ENCODE measurements at regions not wholly inside any gene's neighbourhood (a gene's known extent, or its start where the extent isn't known, plus 50 kb on each side); places are given as distances from the start of the nearest gene placed in this dataset.
"Not testable (repeated sequence)": the region's sequence is repeated elsewhere in the genome, so short reads cannot be mapped to it uniquely, and the experiment has no call there.

DNA sequence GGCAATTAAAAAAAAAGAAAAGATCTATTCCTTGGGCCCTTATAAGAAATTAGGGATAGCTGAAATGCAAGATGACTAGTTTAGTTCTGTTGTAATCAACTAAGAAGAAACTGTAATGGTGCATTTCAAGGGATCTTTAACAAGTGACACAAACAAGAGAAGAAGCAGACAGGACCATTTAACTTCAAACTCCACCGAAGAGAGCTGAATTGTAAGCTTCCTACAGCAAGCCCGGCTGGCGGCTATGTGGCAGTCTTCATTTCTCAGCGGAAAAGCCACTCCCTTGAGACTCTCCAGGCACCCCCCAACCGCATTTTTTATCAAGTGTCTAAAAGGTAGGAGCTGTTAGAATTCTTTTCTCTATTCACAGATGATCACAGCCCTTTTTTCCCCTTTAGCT lies 305.2 kb upstream of the ZNF507 start:
- DNase-seq: no peak

DNA sequence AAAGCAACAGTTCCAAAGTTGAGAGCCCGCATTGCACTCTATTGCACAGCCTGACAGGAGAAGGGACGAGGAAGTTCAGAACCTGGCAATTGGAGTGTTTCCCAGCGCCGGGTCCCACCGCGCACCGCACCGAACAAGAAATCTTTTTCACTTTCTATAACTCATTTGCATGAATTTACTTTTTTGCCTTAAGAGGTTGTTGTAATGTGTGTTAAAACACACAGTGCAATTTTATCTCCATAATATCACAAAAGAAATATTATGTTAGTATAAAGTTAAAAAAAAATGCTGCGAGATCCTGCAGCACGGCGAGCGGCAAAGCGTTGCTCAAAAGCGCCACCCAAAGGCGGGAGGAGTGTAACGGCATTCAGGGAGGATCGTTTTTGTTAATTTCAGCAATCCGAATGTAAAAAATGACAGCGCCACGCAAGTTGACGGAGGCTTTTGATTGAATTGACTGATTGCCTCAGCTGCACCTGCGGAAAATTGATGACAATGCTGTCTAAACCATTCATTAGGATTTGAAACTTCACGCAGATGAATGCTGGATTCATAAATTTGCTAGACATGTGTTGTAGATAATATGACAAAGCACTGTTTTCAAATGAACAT lies 303.6 kb upstream of the ZNF507 start:
- peak; percentile 25 for DNase-seq

DNA sequence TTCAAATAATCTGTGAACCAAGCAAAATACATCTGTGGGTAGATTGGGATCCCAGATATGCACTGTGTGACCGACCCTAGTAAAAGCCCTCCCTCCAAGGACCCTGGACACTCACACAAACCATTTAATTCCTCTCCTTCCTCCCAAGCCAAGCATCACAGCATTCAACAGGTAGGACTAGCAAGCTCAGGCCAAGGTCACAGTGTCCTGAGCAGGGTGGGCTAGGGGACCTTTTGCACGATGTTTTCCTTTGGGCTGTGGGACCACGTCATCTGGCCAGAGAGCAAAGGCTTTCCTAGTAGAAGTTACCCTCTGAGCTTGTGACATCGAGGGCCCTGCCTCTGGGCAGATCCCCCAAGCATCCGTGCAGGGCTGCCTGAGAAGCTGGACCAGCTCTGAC lies 297.6 kb upstream of the ZNF507 start:
- DNase-seq: no peak

DNA sequence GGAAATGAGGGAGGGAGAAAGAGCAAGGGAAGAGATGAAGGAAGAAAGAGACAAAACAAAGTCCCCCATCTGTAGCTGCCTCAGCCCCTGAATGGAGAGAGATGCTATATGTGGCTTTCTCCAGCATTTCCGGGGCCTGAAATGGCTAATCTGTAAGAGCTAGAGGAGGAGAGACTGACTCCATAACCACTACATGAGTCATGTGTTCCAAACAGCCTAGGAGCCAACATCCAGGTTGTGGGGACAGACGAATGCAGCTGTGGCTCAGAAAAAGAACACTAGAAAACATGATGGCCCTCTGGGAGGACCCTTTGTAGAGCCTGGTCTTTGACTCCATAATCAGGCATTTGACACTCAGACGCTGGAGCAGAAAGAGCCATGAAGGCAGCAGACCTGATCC lies 292.0 kb upstream of the ZNF507 start:
- DNase-seq: no peak

DNA sequence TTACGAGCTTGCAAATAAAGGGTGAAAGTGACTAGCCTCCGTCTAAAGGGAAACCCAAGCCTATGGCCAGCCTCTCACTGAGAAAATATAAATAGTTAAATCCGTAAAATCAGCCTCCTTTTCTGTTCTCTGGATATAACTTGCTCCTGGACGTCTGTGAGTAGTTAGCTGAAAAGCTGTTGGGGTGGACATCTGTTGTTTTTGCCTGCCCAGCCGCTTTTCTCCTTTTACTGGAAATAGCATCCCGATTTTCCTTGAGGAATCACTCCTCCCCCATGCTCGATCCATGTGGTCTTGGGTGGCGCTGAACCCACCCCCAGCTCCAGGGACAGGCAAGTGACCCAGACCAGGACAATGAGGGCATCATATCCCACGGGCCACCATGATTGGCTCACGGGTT lies 291.5 kb upstream of the ZNF507 start:
- DNase-seq: no peak

DNA sequence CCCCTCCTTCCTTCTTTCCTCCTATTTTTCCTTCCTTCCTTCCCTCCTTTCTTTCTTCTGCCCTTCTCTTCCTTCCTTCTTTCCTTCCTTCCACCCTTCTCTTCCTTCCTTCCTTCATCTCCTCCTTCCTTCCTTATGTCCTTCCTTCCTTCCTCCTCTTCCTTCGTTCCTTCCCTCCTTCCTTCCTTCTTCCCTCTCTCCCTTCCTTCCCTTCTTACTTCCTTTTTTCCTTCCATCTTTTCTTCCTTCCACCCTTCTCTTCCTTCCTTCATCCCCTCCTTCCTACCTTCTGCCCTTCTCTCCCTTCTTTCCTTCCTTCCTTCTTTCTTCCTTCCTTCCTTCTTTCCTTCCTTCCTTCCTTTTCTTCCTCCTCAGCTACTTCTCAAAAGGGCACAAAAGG lies 287.3 kb upstream of the ZNF507 start:
- DNase-seq: no peak

DNA sequence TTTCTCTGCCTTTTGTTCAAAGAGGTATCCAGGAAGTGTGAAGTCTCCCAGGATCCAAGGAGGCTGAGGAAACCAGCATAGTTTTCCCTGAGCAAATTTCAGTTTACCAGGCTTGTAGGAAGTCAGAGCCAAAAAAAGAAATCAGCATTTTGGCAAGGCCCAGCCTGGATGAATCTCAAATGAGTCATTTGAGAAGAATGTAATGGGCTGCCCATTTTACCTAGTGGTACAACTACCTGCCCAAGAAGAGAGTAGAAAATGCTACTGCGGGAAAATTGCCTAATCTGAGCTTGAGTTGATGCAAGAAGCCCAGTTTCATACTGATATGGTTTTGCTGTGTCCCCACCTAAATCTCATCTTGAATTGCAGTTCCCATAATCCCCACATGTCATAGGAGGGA lies 284.1 kb upstream of the ZNF507 start:
- DNase-seq: no peak

DNA sequence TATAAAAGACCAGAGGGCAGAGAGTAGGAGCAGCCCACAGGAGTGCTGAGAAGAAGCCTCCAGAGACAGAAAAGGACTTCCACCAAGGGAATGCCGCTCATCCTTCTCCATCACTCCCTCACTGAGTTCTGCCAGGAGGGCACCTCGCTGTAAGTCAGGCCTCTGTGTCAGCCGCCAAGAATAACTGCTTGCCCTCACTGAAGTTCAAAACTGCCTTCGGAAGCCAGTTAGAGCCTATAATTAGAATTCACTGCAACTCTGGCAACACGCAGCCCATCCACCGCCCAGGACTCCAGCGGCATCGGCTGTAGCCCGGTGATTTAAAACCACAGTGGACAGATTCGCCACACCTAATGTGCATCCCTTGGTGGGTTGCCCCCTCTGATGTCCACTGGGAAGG lies 281.8 kb upstream of the ZNF507 start:
- DNase-seq: no peak

DNA sequence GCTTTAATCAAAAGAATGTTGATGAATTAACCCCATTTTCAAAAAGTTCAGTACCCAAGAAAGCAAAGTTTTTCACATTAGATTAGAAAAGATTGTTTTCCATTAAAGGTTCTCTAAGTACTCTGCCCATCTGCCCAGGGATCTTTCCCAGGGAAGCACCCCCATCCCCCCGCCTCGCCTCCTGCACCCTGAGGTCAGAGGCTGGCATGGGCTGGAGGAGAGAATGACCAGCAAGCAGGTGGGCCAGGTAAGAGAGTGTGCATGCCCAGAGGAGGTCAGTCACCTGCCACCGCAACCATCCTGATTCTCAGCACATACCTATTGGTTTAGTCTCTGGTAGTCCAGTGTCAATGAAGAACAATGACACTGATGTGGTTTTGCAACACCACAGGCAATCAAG lies 279.4 kb upstream of the ZNF507 start:
- no peak for DNase-seq

DNA sequence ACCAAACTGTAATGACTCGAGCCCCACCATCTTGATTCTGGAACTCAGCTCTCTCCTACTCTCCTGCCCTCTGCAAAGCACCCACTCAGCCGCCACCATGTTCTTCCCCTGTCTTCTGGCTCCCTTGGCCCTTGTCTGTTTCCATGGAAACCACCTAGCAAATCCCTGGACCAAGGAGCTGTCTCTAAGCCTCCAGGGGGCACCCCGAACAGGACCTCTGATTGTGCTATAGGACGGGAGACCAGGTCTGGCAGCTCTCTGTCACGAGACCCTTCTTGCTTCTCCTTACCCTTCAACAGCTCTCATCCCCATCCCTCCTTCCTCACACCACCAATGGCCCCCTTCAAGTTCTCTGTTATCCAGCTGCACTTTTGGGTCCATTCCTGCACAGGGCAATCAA lies 277.7 kb upstream of the ZNF507 start:
- DNase-seq: no peak

DNA sequence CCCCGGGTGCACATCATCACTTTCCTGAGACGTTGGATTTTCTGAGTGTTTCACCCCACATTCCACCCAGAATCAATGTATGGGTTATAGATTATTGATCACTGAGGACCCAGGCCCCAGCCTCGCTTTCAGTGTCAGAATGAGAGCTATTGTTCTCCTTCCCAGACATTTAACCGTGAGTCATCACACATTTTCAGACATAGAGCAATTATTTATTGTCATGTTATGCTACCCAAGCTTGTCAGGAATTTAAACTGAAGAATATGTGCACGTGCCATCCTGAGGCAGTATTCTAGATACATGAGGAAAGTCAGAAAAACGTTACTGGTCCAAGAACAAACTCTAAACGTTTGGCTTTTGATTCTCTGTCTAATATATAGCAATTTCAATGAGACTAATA lies 276.6 kb upstream of the ZNF507 start:
- DNase-seq: no peak

DNA sequence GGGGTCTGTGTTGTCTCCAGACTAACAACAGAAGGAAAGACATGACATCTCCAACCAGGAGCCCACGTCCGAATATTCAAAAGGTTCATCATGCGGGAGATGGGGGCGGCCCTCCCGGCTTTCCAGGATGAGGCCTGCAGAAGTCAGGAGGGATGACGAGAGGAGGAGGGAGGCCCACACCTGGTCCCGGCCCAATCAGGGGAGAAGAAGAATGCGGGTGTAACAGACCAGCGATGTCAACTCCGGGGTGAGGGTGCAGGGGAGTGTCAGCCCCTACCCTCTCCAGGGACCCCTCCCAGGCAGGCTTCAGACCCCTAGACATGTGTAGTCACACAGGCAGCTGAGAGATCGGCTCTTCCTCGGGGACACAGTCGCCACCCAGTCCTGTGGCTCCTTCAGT lies 275.3 kb upstream of the ZNF507 start:
- no peak for DNase-seq

DNA sequence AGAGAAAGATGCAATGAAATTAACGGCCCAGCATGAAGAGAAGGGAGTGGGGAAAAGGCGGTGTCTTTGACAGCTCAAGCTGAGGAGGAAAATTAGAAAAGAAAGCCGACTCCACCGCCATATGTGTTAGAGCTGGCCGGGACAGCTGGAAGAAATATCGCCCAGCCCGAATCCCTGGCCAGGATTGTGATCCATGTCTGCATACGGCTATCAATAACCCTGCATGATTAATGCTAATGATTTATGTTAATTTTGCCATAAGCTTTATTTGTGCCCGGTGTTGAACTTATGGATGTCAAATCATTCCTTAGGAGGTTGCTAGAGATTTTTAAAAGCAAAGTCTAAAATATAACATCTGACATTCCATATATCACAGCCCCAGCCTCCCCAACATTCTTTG lies 263.4 kb upstream of the ZNF507 start:
- no peak for DNase-seq

DNA sequence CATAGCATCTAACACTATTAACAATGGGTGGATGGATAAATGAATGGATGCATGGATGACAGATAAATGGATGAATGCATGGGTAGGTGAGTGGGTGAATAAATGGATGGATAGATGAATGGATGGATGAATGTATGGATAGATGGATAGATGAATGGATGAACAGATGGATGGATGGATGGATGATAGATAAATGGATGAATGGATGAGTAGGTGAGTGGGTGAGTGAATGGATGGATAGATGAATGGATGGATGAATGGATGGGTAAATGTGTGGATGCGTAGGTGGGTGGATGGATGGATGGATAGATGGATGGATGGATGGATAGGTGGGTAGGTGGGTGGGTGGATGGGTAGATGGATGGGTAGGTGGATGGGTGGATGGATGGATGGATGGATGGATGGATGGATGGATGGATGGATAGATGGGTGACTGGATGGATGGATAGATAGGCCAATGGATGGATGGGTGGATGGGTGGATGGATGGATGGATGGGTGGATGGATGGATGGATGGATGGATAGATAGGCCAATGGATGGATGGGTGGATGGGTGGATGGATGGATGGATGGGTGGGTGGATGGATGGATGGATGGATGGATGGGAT lies 260.6 kb upstream of the ZNF507 start:
- not testable (repeated sequence) for DNase-seq

DNA sequence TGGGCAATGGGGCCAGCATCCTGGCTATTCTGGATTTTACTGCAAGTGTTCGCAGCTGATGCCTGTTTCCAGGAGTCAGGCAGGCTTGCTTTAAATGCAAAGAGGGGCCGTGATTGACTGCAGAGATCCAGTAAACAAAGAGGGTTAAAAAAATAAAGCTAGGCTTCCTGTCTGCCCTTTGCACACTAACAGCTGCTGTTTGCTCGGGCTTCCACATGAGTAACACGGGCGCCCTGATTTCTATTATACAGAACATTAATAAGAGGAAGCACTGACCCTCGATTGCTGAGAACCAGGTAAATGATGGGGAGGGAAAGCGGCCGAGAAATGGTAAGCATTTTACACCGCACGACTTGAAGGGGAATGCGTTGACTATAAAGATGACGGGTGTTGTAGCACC lies 254.2 kb upstream of the ZNF507 start:
- DNase-seq: no peak

DNA sequence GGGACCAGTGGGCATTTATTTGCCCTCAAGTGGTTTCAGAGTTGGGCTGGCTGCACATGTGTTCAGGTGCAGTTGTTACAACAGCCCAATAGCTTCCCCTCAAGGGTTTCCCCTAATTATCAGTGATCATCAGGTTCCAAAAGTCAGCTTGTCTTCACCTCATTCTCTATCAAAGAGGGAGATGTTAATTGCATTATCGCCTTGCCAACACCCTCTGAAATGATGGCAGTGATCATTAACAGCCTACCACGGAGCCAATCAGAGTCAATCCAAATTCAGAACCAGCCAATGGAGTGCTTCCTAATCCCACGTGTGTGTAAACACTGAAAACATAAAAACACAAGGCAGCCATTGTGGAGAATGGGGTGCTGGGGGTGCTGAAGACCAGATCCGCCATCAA lies 248.4 kb upstream of the ZNF507 start:
- no peak for DNase-seq

DNA sequence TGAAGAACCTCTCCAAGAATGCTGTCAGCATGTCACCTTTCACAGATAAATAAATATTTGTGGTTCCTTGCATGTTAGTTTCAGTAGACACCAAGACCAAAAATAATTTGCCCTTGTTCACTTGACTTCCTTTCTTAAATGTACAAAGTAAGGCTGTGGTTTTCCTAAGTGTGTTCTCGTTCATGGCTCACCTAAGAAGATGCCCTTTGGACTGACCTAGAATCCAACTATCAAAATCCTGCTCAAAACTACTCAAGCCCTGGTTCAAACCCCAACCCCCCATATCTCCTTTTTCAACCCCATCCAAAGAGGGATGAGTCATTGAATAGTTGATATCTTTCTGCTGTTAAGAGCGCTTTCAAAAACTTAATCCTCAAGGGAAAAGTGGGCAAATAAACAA lies 247.8 kb upstream of the ZNF507 start:
- DNase-seq: no peak

DNA sequence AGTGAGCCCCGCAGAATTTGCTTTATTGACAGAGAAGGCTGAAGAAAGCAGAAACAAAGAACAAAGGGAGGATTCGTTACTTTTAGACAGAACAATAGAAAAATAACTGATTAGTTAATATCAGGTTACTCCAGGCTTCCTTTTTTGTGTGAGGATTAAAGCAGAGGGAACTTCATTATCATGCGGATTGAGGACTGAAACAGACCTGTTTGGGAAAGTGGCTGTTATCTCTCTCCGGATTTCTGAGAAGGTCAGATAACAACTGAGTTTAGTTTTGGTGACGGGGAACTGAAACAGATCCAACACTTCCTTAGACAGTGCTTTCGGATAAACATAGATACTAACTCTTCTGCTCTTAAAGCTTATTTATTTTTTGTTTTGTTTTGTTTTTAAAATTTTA lies 246.4 kb upstream of the ZNF507 start:
- no peak for DNase-seq

DNA sequence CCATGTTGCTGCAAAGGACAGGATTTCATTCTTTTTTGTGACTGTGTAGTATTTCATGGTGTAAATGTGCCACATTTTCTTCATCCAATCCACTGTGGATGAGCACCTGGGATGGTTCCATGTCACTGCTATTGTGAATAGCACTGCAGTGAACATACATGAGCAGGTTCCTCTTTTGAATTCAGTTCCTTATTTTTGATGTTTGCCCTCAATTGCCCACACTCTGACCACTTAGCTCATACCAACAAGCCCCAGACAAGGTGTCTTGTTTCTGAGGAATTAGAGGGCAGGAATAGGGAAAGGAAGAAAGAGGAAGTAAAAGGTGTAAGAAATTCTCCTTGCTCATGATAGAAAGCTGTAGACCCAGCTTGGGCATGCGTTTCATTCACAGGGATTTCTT lies 244.2 kb upstream of the ZNF507 start:
- no peak for DNase-seq

DNA sequence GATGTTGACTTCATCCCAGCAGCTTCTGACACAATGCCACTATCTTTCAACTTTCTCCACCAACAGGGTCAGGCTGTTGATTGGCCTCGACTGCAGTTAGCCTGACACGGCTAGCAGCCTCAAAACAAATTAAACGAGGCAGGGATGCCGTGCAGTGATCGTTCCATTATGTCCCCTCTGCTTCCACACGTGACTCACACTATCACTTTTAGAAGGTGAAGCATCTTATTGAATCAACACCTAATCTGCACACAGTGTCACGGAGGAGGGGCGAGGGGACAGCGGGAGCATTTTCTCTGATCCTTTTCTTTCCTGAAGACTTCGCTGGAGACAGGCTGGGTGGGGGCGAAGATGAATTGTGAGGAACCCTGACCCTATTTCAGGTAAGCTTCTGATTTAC lies 241.9 kb upstream of the ZNF507 start:
- DNase-seq: no peak

DNA sequence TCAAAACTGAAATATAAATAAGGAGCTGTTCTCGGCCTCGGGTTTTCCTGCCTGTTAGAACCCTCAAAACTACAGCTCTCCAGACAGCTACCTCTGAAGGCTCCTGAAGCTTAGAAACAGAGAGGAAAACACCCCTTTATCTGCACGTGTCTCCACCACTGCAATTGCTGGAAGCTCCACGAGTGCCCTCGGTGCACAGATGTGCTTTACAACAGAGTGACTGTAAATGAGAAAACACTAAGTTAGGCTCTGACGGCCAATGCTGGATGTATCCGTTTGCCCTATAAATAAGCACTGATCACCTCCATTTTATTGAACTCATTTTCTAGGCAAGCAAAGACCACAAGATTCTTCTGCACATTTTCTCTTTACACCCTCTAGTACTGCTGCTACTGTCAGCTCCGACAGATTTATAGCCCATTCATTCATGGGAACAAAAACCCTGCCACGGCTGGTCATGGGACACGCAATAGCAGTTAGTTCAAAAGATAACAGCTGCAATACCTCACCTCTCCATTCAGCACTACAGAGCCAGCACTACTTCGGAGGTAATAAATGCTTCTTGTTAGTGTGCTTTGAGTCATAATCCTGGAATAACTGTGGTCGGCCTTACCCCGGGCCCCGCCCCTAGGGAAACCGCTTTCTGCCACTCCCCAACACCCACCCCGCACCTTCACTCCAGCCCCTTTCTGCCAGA lies 241.1 kb upstream of the ZNF507 start:
- no peak for DNase-seq

DNA sequence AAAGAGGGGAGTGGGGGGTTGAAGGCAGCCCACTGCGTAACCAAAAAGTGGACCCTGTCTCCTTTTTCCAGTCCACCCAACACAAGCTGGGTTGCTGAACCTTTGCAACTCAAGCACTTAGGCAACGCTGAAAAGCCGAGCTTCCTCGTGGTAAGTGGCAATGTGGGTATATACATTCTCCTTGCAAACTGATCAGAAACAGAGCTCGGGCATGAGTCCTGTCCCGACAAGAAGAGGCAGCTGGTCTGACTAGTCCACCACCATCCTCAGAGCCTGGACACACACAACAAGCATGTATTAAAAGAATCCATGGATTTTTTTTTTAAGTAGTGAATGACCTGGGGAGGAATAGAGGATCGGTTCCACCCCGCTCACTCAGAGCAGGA lies 240.6 kb upstream of the ZNF507 start:
- DNase-seq: no peak

DNA sequence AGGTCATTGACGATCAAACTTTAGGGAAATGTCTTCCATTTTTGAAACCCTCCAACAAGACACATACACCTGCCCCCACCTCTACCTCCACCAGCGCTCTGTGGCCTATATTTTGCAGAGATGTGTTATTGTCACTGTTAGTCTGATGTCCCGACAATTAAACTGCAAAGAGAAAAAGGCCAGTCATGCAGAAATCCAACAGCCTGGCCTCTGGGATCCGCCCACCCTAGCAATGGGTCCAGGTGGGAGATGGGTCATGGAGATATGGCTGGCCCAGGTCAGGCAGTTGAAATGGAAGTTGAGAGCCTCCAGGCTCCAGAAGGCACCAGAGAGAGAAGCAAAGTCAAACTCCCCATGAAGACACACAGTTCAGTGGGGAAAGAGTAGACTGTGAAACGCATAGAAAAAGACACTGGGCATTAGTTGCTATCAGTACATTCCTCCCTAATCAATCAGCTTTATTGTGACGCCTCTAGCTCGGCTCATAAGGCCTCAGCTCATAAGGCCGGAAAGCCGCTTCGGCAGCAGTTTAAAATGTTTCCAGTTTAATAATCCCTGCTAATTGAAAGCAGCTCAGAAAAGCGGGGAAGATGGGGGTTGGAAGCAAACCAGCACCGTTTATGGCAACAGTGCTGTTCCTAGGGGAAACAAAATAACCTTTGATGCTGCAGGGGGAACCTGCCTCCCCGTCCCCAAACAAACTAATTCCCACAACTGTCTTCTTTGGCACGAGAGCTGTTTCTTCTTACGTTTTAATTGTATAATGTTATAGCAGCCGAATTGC lies 239.7 kb upstream of the ZNF507 start:
- peak; percentile 65 for DNase-seq

DNA sequence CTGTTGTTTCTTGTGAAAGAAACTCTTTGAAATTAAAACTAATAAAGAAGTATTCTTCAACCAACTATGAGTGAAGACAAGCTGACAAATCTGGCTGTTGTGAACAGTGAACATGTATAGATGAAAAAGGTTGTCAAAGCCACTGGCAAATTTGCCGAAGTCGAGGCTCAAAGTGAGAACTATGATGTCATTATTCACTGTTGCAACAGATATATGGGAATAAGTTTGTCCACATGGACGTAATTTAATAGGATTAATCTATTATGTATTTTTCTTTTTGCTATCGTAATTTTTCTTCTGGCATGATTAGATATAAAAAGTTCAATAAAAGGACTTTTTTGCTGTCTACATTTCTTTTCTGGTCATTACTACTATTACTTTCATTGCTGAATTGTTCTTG lies 223.2 kb upstream of the ZNF507 start:
- no peak for DNase-seq
